ENCODE measurements at regions not wholly inside any gene's neighbourhood (a gene's known extent, or its start where the extent isn't known, plus 50 kb on each side); places are given as distances from the start of the nearest gene placed in this dataset.
"Not testable (repeated sequence)": the region's sequence is repeated elsewhere in the genome, so short reads cannot be mapped to it uniquely, and the experiment has no call there.

DNA sequence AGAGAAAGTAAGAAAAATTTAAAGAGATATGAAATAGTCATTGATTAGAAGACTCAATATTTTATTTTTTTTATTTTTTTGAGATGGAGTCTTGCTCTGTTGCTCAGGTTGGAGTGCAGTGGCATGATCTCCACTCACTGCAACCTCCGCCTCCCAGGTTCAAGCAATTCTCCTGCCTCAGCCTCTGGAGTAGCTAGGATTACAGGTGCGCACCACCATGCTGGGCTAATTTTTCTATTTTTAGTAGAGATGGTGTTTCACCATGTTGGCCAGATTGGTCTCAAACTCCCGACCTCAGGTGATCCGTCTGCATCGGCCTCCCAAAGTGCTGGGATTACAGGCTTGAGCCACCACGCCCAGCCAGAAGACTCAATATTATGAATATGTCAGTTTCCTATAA, 672.6 kb downstream of the UQCRFS1 start:
- TF ChIP-seq POLR2A (IDR thresholded peaks at IDR 0.05): not testable (repeated sequence)
- TF ChIP-seq, protein P1, sequence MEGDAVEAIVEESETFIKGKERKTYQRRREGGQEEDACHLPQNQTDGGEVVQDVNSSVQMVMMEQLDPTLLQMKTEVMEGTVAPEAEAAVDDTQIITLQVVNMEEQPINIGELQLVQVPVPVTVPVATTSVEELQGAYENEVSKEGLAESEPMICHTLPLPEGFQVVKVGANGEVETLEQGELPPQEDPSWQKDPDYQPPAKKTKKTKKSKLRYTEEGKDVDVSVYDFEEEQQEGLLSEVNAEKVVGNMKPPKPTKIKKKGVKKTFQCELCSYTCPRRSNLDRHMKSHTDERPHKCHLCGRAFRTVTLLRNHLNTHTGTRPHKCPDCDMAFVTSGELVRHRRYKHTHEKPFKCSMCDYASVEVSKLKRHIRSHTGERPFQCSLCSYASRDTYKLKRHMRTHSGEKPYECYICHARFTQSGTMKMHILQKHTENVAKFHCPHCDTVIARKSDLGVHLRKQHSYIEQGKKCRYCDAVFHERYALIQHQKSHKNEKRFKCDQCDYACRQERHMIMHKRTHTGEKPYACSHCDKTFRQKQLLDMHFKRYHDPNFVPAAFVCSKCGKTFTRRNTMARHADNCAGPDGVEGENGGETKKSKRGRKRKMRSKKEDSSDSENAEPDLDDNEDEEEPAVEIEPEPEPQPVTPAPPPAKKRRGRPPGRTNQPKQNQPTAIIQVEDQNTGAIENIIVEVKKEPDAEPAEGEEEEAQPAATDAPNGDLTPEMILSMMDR (IDR thresholded peaks at IDR 0.05): not testable (repeated sequence)
